HL-60 (cell line): ENCODE measurements at regions not wholly inside any gene's neighbourhood (a gene's known extent, or its start where the extent isn't known, plus 50 kb on each side); places are given as distances from the start of the nearest gene placed in this dataset.

Source experiments
- POLR2AphosphoS5 ChIP-seq: IDR thresholded peaks from 2 replicates; pipeline ENCODE4 v1.6.1; 2012; ENCODE audit warnings: low read depth
- SPI1 ChIP-seq: IDR thresholded peaks from 2 replicates; pipeline ENCODE4 v1.6.1; 2012; ENCODE audit warnings: low read depth, mild to moderate bottlenecking, borderline replicate concordance
- TF ChIP-seq, protein P1 (sequence below): IDR thresholded peaks from 2 replicates; pipeline ENCODE4 v1.6.1; 2012; ENCODE audit warnings: low read depth; ENCODE audit not compliant: insufficient replicate concordance
- TF ChIP-seq, protein P2 (sequence below): IDR thresholded peaks from one replicate; pipeline ENCODE4 v1.5.1; 2011; ENCODE audit warnings: low read length, control low read depth, inconsistent platforms; ENCODE audit not compliant: insufficient read depth

DNA sequence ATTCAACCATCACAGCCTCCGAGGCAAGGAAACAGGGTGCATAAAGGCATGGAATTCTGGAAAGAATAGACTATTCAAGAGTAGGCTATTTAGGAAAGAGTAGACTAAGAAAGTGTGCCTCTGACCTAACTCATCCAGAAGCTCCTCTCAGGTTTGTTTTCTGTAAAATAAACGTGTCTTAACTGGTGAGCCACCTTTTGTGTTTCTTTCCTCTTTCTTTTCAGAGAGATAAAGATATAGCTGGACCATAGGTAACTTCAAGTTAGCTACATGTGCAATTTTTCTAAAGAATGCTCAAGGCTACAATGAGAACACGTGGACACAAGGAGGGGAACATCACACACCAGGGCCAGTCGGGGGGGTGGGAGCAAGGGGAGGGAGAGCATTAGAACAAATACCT is 577.0 kb downstream of the TYW1 start:
- TF ChIP-seq, protein P1, sequence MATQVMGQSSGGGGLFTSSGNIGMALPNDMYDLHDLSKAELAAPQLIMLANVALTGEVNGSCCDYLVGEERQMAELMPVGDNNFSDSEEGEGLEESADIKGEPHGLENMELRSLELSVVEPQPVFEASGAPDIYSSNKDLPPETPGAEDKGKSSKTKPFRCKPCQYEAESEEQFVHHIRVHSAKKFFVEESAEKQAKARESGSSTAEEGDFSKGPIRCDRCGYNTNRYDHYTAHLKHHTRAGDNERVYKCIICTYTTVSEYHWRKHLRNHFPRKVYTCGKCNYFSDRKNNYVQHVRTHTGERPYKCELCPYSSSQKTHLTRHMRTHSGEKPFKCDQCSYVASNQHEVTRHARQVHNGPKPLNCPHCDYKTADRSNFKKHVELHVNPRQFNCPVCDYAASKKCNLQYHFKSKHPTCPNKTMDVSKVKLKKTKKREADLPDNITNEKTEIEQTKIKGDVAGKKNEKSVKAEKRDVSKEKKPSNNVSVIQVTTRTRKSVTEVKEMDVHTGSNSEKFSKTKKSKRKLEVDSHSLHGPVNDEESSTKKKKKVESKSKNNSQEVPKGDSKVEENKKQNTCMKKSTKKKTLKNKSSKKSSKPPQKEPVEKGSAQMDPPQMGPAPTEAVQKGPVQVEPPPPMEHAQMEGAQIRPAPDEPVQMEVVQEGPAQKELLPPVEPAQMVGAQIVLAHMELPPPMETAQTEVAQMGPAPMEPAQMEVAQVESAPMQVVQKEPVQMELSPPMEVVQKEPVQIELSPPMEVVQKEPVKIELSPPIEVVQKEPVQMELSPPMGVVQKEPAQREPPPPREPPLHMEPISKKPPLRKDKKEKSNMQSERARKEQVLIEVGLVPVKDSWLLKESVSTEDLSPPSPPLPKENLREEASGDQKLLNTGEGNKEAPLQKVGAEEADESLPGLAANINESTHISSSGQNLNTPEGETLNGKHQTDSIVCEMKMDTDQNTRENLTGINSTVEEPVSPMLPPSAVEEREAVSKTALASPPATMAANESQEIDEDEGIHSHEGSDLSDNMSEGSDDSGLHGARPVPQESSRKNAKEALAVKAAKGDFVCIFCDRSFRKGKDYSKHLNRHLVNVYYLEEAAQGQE, result no peak
- TF ChIP-seq, protein P2, sequence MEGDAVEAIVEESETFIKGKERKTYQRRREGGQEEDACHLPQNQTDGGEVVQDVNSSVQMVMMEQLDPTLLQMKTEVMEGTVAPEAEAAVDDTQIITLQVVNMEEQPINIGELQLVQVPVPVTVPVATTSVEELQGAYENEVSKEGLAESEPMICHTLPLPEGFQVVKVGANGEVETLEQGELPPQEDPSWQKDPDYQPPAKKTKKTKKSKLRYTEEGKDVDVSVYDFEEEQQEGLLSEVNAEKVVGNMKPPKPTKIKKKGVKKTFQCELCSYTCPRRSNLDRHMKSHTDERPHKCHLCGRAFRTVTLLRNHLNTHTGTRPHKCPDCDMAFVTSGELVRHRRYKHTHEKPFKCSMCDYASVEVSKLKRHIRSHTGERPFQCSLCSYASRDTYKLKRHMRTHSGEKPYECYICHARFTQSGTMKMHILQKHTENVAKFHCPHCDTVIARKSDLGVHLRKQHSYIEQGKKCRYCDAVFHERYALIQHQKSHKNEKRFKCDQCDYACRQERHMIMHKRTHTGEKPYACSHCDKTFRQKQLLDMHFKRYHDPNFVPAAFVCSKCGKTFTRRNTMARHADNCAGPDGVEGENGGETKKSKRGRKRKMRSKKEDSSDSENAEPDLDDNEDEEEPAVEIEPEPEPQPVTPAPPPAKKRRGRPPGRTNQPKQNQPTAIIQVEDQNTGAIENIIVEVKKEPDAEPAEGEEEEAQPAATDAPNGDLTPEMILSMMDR, result no peak
- TF ChIP-seq SPI1 (no peak), POLR2AphosphoS5 (no peak)
